Kidney epithelial cell (primary cell): ENCODE measurements at regions not wholly inside any gene's neighbourhood (a gene's known extent, or its start where the extent isn't known, plus 50 kb on each side); places are given as distances from the start of the nearest gene placed in this dataset.

Source experiments
- DNase-seq: peaks from one replicate; pipeline ENCODE4 v3.0.0-alpha.2; 2010; ENCODE audit warnings: low read depth
- H3K27me3 ChIP-seq: 2 replicates; pipeline ENCODE4 v1.6.0; 2011; ENCODE audit warnings: low read length; ENCODE audit not compliant: control insufficient read depth, insufficient read depth
- H3K36me3 ChIP-seq: 2 replicates; pipeline ENCODE4 v1.5.1; 2011; ENCODE audit warnings: low read length; ENCODE audit not compliant: control insufficient read depth, insufficient read depth
- H3K4me3 ChIP-seq: 2 replicates; pipeline ENCODE4 v1.5.1; 2011; ENCODE audit warnings: low read depth, mild to moderate bottlenecking, control low read depth, low read length
- TF ChIP-seq, protein P1 (sequence below): IDR thresholded peaks from 2 replicates; pipeline ENCODE4 v1.5.1; 2011; ENCODE audit warnings: mild to moderate bottlenecking, moderate library complexity, low read length, control low read depth, inconsistent platforms; ENCODE audit not compliant: insufficient read depth, poor library complexity, severe bottlenecking

- TF ChIP-seq, protein P1, sequence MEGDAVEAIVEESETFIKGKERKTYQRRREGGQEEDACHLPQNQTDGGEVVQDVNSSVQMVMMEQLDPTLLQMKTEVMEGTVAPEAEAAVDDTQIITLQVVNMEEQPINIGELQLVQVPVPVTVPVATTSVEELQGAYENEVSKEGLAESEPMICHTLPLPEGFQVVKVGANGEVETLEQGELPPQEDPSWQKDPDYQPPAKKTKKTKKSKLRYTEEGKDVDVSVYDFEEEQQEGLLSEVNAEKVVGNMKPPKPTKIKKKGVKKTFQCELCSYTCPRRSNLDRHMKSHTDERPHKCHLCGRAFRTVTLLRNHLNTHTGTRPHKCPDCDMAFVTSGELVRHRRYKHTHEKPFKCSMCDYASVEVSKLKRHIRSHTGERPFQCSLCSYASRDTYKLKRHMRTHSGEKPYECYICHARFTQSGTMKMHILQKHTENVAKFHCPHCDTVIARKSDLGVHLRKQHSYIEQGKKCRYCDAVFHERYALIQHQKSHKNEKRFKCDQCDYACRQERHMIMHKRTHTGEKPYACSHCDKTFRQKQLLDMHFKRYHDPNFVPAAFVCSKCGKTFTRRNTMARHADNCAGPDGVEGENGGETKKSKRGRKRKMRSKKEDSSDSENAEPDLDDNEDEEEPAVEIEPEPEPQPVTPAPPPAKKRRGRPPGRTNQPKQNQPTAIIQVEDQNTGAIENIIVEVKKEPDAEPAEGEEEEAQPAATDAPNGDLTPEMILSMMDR = no peak
- Histone ChIP-seq H3K36me3 (no peaks in the 10 kb centered on the region), H3K27me3 (no peaks in the 10 kb centered on the region), H3K4me3 (no peak overlapping the region)
- no peak for DNase-seq
Measured at GRCh38 chr2:40002339-40002738, 223.3 kb upstream of the THUMPD2 start.

GRCh38 chr2:39999864-40000263, 220.8 kb upstream of the THUMPD2 start:
- TF ChIP-seq, protein P1 = no peak
- H3K4me3 ChIP-seq = no peak overlapping the region

GRCh38 chr2:39998617-39999016, 219.6 kb upstream of the THUMPD2 start:
- no peak overlapping the region for H3K4me3 ChIP-seq
- no peaks in the 10 kb centered on the region for H3K36me3 ChIP-seq
- DNase-seq = no peak
- TF ChIP-seq, protein P1 = no peak
- no peaks in the 10 kb centered on the region for H3K27me3 ChIP-seq

More at GRCh38 chr2:39999864-40000263, 220.8 kb upstream of the THUMPD2 start:
- Histone ChIP-seq H3K36me3 (no peaks in the 10 kb centered on the region), H3K27me3 (no peaks in the 10 kb centered on the region)
- no peak for DNase-seq

- Histone ChIP-seq H3K27me3 (no peaks in the 10 kb centered on the region), H3K36me3 (no peaks in the 10 kb centered on the region), H3K4me3 (no peak overlapping the region)
- TF ChIP-seq, protein P1 = no peak
- peak; percentile 90 for DNase-seq
Measured at GRCh38 chr2:39996653-39997080, 217.6 kb upstream of the THUMPD2 start.

DNA sequence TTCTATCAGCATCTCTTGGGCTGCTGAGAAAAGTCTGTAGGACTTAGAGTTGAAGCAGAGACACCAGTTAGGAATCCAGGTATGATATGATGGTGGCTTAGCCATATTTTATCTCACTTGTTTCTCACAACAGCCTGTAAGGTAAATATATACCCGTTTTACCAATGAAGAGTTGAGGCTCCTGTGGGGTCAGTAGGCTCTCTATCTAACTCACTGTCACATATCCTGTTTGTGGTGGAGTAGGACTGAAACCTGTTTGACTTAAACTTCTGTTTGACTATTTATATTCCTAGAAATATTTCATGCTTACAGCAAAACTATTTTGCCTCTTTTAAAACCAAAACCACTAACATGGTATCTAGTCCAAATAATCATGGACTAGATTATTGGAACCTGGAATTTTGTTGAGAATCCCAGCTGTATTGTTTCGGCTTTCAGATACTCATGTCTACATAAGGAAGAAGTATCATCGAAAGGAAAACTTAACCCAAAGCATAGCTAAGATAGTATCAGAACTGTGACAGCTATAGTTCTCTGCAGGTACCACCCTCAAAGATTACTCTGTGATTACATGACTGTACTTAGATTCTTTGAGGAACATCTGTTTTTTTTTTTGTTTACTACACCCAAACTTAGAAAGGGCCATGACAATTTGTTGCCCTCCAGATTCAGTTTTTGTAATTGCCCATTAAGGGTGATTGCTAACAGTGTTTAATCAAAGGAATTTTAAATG, 216.1 kb upstream of the THUMPD2 start:
- no peak for DNase-seq
- no peaks in the 10 kb centered on the region for H3K36me3 ChIP-seq
- H3K4me3 ChIP-seq = no peak overlapping the region
- TF ChIP-seq, protein P1 = no peak
- no peaks in the 10 kb centered on the region for H3K27me3 ChIP-seq

DNA sequence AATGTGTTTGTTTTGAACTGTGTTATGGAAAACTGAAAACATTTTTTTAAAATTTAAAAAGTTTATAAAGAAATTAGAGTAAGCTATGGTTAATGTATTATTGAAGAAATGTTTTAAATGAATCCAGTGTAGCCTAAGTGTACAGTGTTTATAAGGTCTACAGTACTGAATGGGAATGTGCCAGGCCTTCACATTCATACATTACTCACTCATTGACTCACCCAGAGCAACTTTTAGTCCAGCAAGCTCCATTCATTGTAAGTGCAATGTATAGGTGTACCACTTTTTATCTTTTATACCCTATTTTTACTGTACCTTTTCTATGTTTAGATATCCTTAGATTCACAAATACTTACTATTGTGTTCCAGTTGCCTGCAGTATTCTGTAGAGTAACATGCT, 215.1 kb upstream of the THUMPD2 start:
- TF ChIP-seq, protein P1 = no peak
- Histone ChIP-seq H3K27me3 (no peaks in the 10 kb centered on the region), H3K4me3 (no peak overlapping the region), H3K36me3 (no peaks in the 10 kb centered on the region)
- peak; percentile 50 for DNase-seq
